Body of pancreas (tissue), 4 donors: ENCODE measurements at regions not wholly inside any gene's neighbourhood (a gene's known extent, or its start where the extent isn't known, plus 50 kb on each side); places are given as distances from the start of the nearest gene placed in this dataset.

ENCODE experiments used
- ATAC-seq: fragments of 150-250 bp; one replicate; pipeline ENCODE4 v1.9.1; 2016
- DNase-seq, 4 donors: peaks; one replicate each; pipeline ENCODE4 v3.0.0-alpha.2; 2019
- H3K27ac ChIP-seq, 4 donors: fragments of 200-600 bp; sonication (generic); 1 replicate in 3 of 4; 2 replicates in 1 of 4; pipeline versions ENCODE4 v1.5.1 to v1.6.1; 2016 to 2019; ENCODE audit warnings: mild to moderate bottlenecking in 1 of 4, mixed read lengths in 1 of 4, moderate library complexity in 1 of 4
- H3K27me3 ChIP-seq, 2 donors: fragments of 200-600 bp; sonication (generic); one replicate each; pipeline ENCODE4 v1.6.0; 2016; ENCODE audit warnings: mild to moderate bottlenecking in 1 of 2
- H3K36me3 ChIP-seq, 2 donors: fragments of 200-600 bp; sonication (generic); replicated peaks in 1 of 2; 2 replicates each; pipeline ENCODE4 v1.5.1; 2016; ENCODE audit warnings: low read depth in 2 of 2; ENCODE audit not compliant: insufficient read depth in 1 of 2
- H3K4me1 ChIP-seq: fragments of 200-600 bp; sonication (generic); one replicate; pipeline ENCODE4 v1.6.0; 2016
- H3K4me3 ChIP-seq, 2 donors: fragments of 200-600 bp; sonication (generic); 1 replicate in 1 of 2; 2 replicates in 1 of 2; pipeline ENCODE4 v1.5.1; 2016 to 2019
- H3K9me3 ChIP-seq, 3 donors: fragments of 200-600 bp; sonication (generic); 1 replicate in 2 of 3; 2 replicates in 1 of 3; pipeline ENCODE4 v1.5.1; 2016
- POLR2A ChIP-seq, 3 donors: fragments of 450-650 bp; IDR thresholded peaks; one replicate each; pipeline ENCODE4 v1.6.1; 2016; ENCODE audit warnings: antibody characterized with exemption in 3 of 3, mild to moderate bottlenecking in 2 of 3
- WGBS, 2 donors: methylation state at CpG; one replicate each; pipeline ENCODE4 v1.1.5; 2017; 5-methylcytosine and 5-hydroxymethylcytosine counted together
- intact Hi-C: fragments of 100-400 bp; cut with DNase I; formaldehyde crosslinking; loops from one replicate; pipeline ENCODE4 v1.15.1; 2023
- TF ChIP-seq, protein P1 (sequence below), 7 experiments: fragments of 450-650 bp in 4 of 7; fragments of 200-600 bp in 3 of 7; sonication (generic) in 3 of 7; IDR thresholded peaks; one replicate each; pipeline ENCODE4 v1.5.1; 2016 to 2019; ENCODE audit warnings: antibody characterized with exemption in 7 of 7

DNA sequence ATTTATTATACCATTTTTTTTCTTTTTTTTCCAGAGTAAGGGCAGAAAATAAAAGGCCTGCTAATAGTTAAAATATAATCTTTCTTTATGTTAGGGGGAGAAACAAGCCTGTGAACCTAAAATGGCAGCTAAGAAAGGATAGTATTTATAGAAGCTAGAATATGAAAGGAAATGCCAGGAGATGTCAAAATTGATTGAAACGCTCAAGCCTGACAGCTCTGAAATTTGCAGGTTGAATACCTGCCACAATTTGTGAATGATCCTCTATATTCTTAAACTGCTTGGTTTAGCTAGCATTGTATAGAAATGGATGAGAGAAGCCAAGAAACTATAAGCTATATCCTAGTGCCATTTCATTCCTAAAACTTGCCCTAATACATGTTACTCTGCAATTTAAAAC lies 757.3 kb upstream of the PABPC4L start:
- no peak for ATAC-seq
- no peak overlapping the region for H3K27ac ChIP-seq
- 71 to 82% methylated on average over 1 of the region's 1 CpG for WGBS, 2 donors
- H3K36me3 ChIP-seq = no peaks in the 10 kb centered on the region
- intact Hi-C loops = no loop called here
- no peaks in the 10 kb centered on the region for H3K27me3 ChIP-seq
- TF ChIP-seq, protein P1, sequence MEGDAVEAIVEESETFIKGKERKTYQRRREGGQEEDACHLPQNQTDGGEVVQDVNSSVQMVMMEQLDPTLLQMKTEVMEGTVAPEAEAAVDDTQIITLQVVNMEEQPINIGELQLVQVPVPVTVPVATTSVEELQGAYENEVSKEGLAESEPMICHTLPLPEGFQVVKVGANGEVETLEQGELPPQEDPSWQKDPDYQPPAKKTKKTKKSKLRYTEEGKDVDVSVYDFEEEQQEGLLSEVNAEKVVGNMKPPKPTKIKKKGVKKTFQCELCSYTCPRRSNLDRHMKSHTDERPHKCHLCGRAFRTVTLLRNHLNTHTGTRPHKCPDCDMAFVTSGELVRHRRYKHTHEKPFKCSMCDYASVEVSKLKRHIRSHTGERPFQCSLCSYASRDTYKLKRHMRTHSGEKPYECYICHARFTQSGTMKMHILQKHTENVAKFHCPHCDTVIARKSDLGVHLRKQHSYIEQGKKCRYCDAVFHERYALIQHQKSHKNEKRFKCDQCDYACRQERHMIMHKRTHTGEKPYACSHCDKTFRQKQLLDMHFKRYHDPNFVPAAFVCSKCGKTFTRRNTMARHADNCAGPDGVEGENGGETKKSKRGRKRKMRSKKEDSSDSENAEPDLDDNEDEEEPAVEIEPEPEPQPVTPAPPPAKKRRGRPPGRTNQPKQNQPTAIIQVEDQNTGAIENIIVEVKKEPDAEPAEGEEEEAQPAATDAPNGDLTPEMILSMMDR (IDR thresholded peaks at IDR 0.05) = no peak
- TF ChIP-seq POLR2A (IDR thresholded peaks at IDR 0.05) = no peak
- no peak for DNase-seq
- no peaks in the 10 kb centered on the region for H3K4me1 ChIP-seq
- no peaks in the 10 kb centered on the region for H3K9me3 ChIP-seq
- H3K4me3 ChIP-seq = no peak overlapping the region

DNA sequence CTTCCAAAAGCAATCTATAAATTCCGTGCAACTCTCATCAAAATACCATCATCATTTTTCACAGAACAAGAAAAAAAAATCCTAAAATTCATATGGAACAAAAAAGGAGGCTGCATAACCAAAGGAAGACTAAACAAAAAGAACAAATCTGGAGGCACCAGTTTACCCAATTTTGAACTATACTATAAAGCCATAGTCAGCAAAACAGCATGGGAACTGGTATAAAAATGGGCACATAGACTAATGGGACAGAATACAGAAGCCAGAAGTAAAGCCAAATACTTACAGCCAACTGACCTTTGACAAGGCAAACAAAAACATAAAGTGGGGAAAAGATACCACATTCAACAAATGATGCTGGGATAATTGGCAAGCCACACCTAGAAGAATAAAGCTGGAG lies 753.5 kb upstream of the PABPC4L start:
- ATAC-seq = no peak
- H3K9me3 ChIP-seq = no peaks in the 10 kb centered on the region

DNA sequence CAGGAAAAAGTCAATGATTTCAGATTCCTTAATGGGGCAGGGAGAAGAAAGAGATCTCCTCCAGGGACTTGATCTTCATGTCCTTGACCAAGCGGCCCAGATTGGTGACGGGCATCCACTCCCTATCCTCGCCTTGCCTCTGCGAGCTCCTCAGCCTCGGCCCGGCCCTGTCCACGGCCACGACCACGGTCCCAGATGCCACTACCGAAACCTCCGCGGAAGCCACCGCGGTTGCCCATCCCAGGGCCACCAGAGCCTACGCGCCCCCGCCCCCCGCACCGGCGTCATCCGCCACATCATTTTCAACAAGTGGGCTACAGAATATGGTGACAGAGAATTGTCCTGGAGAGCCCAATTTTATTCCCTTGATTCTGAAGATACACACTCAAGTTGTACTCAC lies 751.2 kb upstream of the PABPC4L start:
- no peak overlapping the region for H3K4me3 ChIP-seq
- H3K9me3 ChIP-seq = no peaks in the 10 kb centered on the region
- TF ChIP-seq, protein P1 (IDR thresholded peaks at IDR 0.05) = no peak
- no peak for TF ChIP-seq POLR2A (IDR thresholded peaks at IDR 0.05)
- ATAC-seq (no peak), DNase-seq (no peak)
- no peaks in the 10 kb centered on the region for H3K4me1 ChIP-seq
- no peak overlapping the region for H3K27ac ChIP-seq
- intact Hi-C loops = no loop called here
- no peaks in the 10 kb centered on the region for H3K27me3 ChIP-seq
- 90 to 95% methylated on average over 21 of the region's 21 CpGs for WGBS, 2 donors
- no peaks in the 10 kb centered on the region for H3K36me3 ChIP-seq

More for the DNA sequence above, 753.5 kb upstream of the PABPC4L start:
- intact Hi-C loops = no loop called here
- no peaks in the 10 kb centered on the region for H3K4me1 ChIP-seq
- TF ChIP-seq, protein P1 (IDR thresholded peaks at IDR 0.05) = no peak
- TF ChIP-seq POLR2A (IDR thresholded peaks at IDR 0.05) = no peak
- DNase-seq = no peak
- H3K27me3 ChIP-seq = no peaks in the 10 kb centered on the region
- H3K4me3 ChIP-seq = no peak overlapping the region
- H3K27ac ChIP-seq = no peak overlapping the region
- no peaks in the 10 kb centered on the region for H3K36me3 ChIP-seq
- 30 to 53% methylated on average over 1 of the region's 1 CpG for WGBS, 2 donors

DNA sequence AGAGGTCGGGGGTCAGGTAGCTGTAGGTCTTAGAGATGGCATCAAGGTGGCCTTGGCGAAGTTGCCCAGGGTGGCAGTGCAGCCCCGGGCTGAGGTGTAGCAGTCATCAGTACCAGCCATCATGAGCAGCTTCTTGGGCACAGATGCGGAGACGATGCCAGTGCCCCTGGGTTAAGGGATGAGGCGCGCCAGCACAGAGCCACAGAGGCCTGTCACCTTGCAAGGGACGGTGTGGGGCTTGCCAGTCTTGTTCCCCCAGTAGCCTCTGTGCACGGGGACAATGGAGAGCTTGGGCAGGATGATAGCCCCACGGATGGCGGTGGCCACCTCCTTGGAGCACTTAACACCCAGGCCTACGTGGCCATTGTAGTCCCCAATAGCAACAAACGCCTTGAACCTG lies 750.7 kb upstream of the PABPC4L start:
- intact Hi-C loops = no loop called here
- WGBS, 2 donors = 81 to 90% methylated on average over 5 to 13 of the region's 13 CpGs
- Histone ChIP-seq H3K9me3 (no peaks in the 10 kb centered on the region), H3K36me3 (no peaks in the 10 kb centered on the region), H3K27me3 (no peaks in the 10 kb centered on the region), H3K4me1 (no peaks in the 10 kb centered on the region), H3K27ac (no peak overlapping the region), H3K4me3 (no peak overlapping the region)
- no peak for DNase-seq
- ATAC-seq = no peak
- TF ChIP-seq, protein P1 (IDR thresholded peaks at IDR 0.05) = no peak
- no peak for TF ChIP-seq POLR2A (IDR thresholded peaks at IDR 0.05)

DNA sequence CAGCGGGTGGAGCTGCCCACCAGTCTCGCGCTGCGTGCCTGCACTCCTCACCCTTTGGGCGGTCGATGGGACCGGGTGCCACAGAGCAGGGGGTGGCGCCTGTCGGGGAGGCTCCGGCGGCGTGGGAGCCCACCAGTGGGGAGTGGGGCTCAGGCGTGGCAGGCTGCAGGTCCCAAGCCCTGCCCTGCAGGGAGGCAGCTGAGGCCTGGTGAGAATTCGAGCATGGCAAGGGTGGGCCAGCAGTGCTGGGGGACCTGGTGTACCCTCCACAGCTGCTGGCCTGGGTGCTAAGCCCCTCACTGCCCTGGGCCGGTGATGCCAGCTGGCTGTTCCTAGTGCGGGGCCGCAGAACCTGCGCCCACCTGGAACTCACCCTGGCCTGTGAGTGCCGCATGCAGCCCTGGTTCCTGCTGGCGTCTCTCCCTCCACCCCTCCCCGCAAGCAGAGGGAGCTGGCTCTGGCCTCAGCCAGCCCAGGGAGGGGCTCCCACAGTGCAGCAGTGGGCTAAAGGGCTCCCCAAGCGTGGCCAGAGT lies 746.6 kb upstream of the PABPC4L start:
- H3K36me3 ChIP-seq = no peaks in the 10 kb centered on the region
- ATAC-seq = no peak
- TF ChIP-seq, protein P1 (IDR thresholded peaks at IDR 0.05) = no peak
- TF ChIP-seq POLR2A (IDR thresholded peaks at IDR 0.05) = no peak
- no peaks in the 10 kb centered on the region for H3K9me3 ChIP-seq
- no peak for DNase-seq
- no peak overlapping the region for H3K27ac ChIP-seq
- no peaks in the 10 kb centered on the region for H3K4me1 ChIP-seq
- no peaks in the 10 kb centered on the region for H3K27me3 ChIP-seq
- intact Hi-C loops = no loop called here
- 54 to 93% methylated on average over 1 to 22 of the region's 22 CpGs for WGBS, 2 donors
- H3K4me3 ChIP-seq = no peak overlapping the region
